HPDE6-E6E7 (cell line): ENCODE measurements at regions not wholly inside any gene's neighbourhood (a gene's known extent, or its start where the extent isn't known, plus 50 kb on each side); places are given as distances from the start of the nearest gene placed in this dataset.
"Not testable (repeated sequence)": the region's sequence is repeated elsewhere in the genome, so short reads cannot be mapped to it uniquely, and the experiment has no call there.

ENCODE experiments used
- DNase-seq: peaks from one replicate; pipeline ENCODE4 v3.0.0; 2011; ENCODE audit warnings: missing footprints; ENCODE audit errors: extremely low spot score

- no peak for DNase-seq
These were observed 539.9 kb downstream of the DMRTA1 start for GRCh38 chr9:22986556-22986955.

DNA sequence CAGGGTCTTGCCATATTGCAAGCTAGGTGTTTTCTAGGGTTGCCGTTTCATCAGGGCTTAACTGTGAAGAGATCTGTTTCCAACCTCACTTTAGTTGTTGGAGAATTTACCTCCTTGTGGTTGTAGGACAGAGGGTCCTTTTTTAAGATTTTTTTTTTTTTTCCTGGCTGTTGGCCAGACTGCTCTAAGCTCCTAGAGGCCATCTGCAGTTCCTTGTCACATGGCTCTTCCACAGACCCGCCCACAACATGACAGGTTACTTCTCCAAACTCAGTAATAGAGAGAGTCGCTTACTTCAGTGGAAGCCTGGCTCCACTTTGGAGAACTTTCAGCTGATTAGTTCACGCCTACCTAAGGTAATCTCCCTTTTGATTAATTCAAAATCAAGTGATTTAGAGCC lies 543.7 kb downstream of the DMRTA1 start:
- no peak for DNase-seq

- DNase-seq, result no peak
These were observed 546.2 kb downstream of the DMRTA1 start for GRCh38 chr9:22992780-22993179.

DNA sequence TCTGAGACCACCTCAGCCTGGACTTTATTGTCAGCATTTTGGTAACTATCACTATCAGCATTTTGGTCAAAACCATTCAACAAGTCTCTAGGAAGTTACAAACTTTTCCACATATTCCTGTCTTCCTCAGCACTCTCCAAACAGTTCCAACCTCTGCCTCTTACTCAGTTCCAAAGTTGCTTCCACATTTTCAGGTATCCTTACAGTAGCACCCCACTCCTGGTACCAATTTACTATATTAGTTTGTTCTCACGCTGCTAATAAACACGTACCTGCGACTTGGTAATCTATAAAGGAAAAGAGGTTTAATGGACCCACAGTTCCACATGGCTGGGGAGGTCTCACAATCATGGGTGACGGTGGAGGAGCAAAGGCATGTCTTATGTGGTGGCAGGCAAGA lies 551.3 kb downstream of the DMRTA1 start:
- DNase-seq, result no peak

DNA sequence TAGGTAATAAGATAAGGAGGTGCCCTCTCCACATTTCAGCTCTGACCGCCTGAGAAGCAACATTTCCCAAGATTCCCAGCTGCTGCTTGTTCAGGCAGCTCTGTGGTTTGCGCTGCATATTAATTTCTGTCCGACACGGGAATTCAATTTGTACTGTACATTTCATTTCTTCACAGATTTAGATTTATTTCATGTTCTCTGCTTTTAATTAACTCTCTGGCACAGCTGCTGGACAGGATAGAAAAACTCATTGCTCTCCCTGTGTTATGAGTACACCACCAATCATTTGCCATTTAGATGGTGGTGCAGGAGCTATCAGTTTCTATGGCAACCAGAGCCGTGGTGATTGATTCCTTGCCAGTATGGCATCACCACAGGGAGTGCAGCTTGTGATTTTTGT lies 558.5 kb downstream of the DMRTA1 start:
- no peak for DNase-seq

- no peak for DNase-seq
These were observed 559.5 kb downstream of the DMRTA1 start for GRCh38 chr9:23006127-23006526.

- no peak for DNase-seq
These were observed 565.0 kb downstream of the DMRTA1 start for GRCh38 chr9:23011669-23012068.

GRCh38 chr9:23015557-23015956 lies 568.9 kb downstream of the DMRTA1 start:
- DNase-seq, result no peak

- DNase-seq, result no peak
These were observed 589.8 kb downstream of the DMRTA1 start for GRCh38 chr9:23036416-23036815.

GRCh38 chr9:23039402-23039801 lies 592.8 kb downstream of the DMRTA1 start:
- DNase-seq, result no peak

DNA sequence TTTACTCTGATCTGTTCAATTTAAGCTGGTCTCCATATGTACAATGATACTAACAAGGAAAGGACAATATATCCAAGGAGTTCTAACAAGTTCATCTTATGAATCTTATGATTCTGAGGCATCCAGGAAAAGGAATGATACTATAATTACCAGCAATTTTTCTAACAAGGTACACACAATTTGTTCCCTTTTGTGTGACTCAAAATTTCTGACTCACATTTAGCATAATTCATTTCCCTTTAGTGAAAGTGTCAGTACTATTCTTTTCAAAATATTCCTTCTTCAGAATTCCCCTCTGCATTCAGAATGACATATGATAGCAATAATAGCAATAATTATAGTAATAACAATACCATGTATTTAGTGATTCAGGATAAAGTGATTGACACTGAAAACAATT lies 594.8 kb downstream of the DMRTA1 start:
- no peak for DNase-seq

DNA sequence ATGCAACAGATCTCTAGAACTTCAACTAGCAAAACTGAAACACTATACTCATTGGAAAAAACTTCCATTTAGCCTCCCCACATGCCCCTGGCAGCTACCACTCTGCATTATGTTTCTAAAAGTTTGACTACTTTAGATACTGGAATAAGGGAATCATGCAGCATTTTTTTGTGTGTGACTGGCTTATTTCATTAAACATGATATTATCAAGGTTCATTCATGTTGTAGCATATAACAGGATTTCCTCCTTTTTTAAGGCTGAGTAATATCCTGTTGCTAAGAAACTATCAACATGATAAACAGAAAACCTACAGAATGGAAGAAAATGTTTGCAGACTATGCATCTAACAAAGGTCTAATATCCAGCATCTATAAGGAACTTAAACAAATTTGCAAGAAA lies 597.9 kb downstream of the DMRTA1 start:
- DNase-seq, result peak; percentile 0

- DNase-seq, result not testable (repeated sequence)
These were observed 599.4 kb downstream of the DMRTA1 start for GRCh38 chr9:23046026-23046425.

GRCh38 chr9:23050548-23050947 lies 603.9 kb downstream of the DMRTA1 start:
- no peak for DNase-seq

- no peak for DNase-seq
These were observed 626.5 kb downstream of the DMRTA1 start for GRCh38 chr9:23073136-23073535.

DNA sequence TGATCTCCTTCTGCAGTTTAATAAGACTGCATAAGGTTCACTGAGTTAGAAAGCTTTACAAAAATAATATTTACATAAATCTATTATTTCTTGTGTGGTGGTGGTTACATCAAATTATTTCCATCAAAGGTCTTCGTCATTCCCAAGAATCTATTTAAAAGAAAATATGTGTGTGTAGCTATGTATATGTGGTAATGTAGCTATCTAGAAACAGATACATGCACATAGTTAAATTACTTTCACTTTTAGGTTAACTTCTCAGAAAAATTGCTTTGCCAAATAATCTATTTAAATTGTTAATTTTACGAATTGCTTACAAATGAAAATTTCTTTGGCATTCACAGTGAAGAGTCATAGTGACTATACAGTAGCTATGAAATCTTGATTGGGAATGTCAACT lies 633.2 kb downstream of the DMRTA1 start:
- no peak for DNase-seq

- DNase-seq, result no peak
These were observed 634.8 kb downstream of the DMRTA1 start for GRCh38 chr9:23081377-23081776.

DNA sequence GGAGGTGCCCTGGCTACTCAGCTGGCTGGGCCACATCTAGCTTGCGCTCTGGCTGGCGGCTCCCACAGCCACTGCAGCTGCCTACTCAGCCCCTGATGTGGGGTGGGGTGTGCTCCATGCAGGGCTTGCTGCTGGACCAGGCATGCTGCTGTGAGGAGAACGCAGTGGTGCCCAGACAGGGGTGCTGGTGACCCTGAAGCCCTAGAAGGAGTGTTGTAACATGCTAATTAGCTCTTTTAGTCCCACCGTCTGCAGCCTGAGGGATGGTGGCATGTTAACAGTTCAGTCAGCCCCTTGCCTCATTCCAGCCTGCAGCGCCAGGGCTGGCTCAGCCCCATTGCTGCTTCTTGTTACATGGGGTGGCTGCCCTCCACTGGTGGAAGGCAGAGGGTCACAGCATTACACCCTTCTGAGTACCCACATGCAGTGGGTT lies 642.3 kb downstream of the DMRTA1 start:
- DNase-seq, result no peak

DNA sequence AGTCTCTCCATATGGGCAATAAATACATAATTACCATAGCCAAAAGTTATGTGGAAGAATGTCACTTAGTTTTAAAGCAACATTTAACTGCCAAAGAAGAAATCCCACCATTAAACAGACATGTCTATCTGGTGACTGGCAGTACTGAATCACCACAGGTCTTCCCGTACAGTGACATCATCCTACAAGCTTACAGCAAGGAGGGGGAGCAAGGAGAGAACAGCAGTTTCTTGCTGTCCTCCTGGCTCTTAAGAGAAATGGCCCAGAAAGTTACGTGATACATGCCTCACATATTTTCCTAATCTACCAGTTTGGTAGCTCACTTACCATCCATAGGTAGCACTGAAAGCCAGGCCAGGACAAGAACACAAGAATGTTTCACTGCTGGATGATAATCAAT lies 671.0 kb downstream of the DMRTA1 start:
- peak; percentile 28 for DNase-seq

DNA sequence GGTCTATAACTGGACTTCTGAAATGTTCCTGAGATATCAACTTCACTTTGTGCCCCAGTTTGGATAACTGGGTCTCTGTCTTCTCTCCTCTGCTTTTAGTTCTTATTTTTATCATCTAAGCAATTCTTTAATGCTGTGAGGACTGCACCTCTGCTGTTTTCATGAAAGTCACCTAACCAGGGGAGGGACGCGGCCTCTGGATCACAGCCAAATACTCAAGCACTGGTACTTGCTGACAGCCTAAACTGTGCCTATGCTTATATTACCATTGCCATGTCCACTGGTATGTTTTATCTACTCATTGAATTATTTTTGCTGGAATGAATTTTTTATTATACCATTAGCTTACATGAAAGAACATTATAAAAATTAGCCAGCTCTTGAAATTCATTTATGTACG lies 674.0 kb downstream of the DMRTA1 start:
- DNase-seq, result no peak

DNA sequence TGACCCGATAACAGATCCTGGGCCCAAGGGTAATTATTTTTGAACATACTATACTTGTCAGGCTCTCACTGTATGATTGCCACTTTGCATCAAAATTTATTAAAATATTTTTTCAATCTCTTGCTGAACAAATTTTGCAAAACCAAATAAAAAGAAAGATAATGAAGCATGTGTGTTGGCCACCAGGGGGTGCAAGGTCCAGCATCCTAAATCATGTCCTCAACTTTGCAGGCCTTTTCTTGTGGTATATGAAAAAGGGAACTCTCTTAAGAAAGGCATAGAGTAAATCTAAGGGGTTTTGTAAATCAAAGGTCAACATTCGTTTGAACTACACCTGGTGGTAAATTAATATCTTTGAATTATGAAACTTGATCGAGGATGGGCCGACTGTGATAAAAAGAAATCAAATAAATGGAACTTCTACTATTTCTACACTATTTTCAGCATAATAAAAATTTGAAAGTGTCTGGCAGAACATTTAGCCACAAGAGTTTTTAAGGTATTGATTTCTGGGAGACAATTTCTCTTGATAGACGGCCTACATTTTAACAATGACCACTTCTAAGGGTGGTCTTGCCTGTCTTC lies 676.5 kb downstream of the DMRTA1 start:
- DNase-seq, result no peak

GRCh38 chr9:23145467-23145866 lies 680.6 kb downstream of the ELAVL2 start:
- no peak for DNase-seq

DNA sequence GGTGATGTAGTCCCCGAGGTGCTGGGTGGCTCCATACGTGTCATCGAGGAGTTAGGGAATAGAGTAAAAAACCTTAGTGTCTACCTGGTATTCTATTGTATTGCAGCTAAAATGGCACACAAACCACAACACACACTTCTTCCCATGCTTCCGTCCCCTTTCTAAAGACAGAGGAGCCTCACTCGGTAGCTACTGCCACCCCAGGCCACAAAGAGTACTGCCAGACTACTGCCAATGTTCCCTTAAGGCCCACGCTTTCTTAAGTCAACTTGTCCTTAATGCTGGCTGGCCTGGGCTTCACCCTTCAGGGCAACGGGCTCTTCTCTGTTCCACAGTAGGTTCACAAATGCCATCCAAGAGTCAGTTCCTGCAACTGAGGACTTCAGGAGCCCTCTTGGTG lies 673.0 kb downstream of the ELAVL2 start:
- DNase-seq, result no peak

DNA sequence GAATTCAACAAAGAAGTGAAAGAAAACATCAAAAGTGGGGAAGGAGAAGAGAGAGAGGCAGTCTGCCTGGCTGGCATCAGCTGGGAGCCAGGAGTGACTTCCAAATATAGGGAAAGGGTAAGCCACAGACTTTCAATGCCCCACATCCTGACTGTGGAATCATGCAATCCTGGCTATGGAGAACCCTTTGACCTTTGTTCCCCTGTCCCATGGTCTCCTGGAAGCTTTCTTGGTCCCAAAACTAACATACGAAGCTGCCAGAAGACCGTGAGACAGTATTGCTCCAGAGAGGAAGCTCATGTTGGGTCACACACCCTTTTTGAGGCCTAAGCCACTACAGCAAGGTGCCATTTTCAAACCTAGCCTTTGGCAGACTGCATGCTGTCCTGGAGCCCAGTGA lies 665.5 kb downstream of the ELAVL2 start:
- no peak for DNase-seq
